Adrenal gland (tissue), 5 donors: ENCODE measurements at regions not wholly inside any gene's neighbourhood (a gene's known extent, or its start where the extent isn't known, plus 50 kb on each side); places are given as distances from the start of the nearest gene placed in this dataset.

ENCODE experiments used
- CTCF ChIP-seq, 6 experiments: fragments of 450-650 bp in 4 of 6; fragments of 200-600 bp in 2 of 6; sonication (generic) in 1 of 6; IDR thresholded peaks; 1 replicate in 5 of 6; 2 replicates in 1 of 6; pipeline versions ENCODE4 v1.5.1 to v1.8.0; 2016 to 2021; ENCODE audit warnings: antibody characterized with exemption in 6 of 6, mild to moderate bottlenecking in 2 of 6, moderate library complexity in 1 of 6
- POLR2A ChIP-seq, 2 donors: fragments of 450-650 bp; IDR thresholded peaks; one replicate each; pipeline ENCODE4 v1.6.1; 2017; ENCODE audit warnings: antibody characterized with exemption in 2 of 2, mild to moderate bottlenecking in 2 of 2, moderate library complexity in 1 of 2
- donor health status: DM: no; HTN: no; CAD: no.

DNA sequence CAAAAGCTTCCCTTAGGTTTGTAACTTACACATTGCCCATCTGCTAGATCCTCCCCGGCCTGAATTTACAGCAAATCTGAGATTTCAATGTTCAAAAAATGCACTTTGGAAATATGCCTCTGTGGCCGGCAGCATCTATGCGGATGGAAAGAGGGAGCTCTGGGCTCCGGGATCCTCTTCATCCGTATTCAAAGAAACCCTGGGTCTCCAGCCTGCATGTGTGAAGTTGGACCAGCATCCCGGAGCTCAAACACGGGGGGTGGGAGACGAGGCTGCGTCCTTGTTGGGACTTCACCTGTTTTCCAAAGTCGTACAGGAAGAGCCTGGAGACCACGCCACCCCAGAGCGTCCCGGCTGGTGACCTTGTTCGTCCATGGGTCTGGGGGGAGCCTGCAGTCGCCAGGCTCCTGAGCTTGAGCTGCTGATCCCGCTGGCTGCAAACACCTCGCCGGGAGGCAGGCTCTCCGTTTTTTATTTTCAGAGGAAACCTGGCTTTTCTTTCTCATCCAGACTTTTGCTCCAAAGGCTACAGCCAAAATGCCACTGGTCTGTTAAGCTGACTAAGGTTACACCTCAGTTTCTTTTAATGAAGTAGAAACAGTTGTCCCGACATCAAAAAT is 77.4 kb downstream of the PTGR3 start:
- no peak for TF ChIP-seq CTCF (IDR thresholded peaks at IDR 0.05)
- no peak for TF ChIP-seq POLR2A (IDR thresholded peaks at IDR 0.05)
